IPS-11a (cell line): ENCODE measurements at regions not wholly inside any gene's neighbourhood (a gene's known extent, or its start where the extent isn't known, plus 50 kb on each side); places are given as distances from the start of the nearest gene placed in this dataset.

Source experiments
- H3K4me3 ChIP-seq: one replicate; pipeline ENCODE4 v1.5.1; 2013; ENCODE audit warnings: low read depth, low read length, control low read depth

- no peak overlapping the region for H3K4me3 ChIP-seq
Measured at GRCh38 chr6:87995461-87995860, 52.2 kb upstream of the SPACA1 start.

GRCh38 chr6:87993356-87993755 lies 54.3 kb upstream of the SPACA1 start:
- H3K4me3 ChIP-seq, result no peak overlapping the region

- no peak overlapping the region for H3K4me3 ChIP-seq
Measured at GRCh38 chr6:87990871-87991270, 56.8 kb upstream of the SPACA1 start.

- no peak overlapping the region for H3K4me3 ChIP-seq
Measured at GRCh38 chr6:87982134-87982533, 65.5 kb upstream of the SPACA1 start.

- no peak overlapping the region for H3K4me3 ChIP-seq
Measured at GRCh38 chr6:87979737-87980136, 67.9 kb upstream of the SPACA1 start.

GRCh38 chr6:87976616-87977015 lies 71.0 kb upstream of the SPACA1 start:
- no peak overlapping the region for H3K4me3 ChIP-seq

- H3K4me3 ChIP-seq, result no peak overlapping the region
Measured at GRCh38 chr6:87975561-87975960, 72.1 kb upstream of the SPACA1 start.

- no peak overlapping the region for H3K4me3 ChIP-seq
Measured at GRCh38 chr6:87972279-87972678, 75.4 kb upstream of the SPACA1 start.

- no peak overlapping the region for H3K4me3 ChIP-seq
Measured at GRCh38 chr6:87971605-87972262, 75.9 kb upstream of the SPACA1 start.

GRCh38 chr6:87968435-87969278 lies 79.0 kb upstream of the SPACA1 start:
- H3K4me3 ChIP-seq, result peak overlapping the region; percentile 31

- no peak overlapping the region for H3K4me3 ChIP-seq
Measured at GRCh38 chr6:87965806-87966205, 81.8 kb upstream of the SPACA1 start.

GRCh38 chr6:87959083-87959482 lies 88.6 kb upstream of the SPACA1 start:
- no peak overlapping the region for H3K4me3 ChIP-seq

- no peak overlapping the region for H3K4me3 ChIP-seq
Measured at GRCh38 chr6:87951751-87952150, 95.9 kb upstream of the SPACA1 start.

GRCh38 chr6:87950614-87951013 lies 97.0 kb upstream of the SPACA1 start:
- H3K4me3 ChIP-seq, result no peak overlapping the region

GRCh38 chr6:87949194-87949593 lies 98.4 kb upstream of the SPACA1 start:
- H3K4me3 ChIP-seq, result no peak overlapping the region

GRCh38 chr6:87946669-87947068 lies 101.0 kb upstream of the SPACA1 start:
- no peak overlapping the region for H3K4me3 ChIP-seq

GRCh38 chr6:87945966-87946365 lies 101.7 kb upstream of the SPACA1 start:
- no peak overlapping the region for H3K4me3 ChIP-seq

- no peak overlapping the region for H3K4me3 ChIP-seq
Measured at GRCh38 chr6:87945181-87945580, 102.5 kb upstream of the SPACA1 start.

- H3K4me3 ChIP-seq, result no peak overlapping the region
Measured at GRCh38 chr6:87944541-87944954, 103.1 kb upstream of the SPACA1 start.

- H3K4me3 ChIP-seq, result no peak overlapping the region
Measured at GRCh38 chr6:87943191-87943590, 104.5 kb upstream of the SPACA1 start.

GRCh38 chr6:87941556-87942358 lies 105.9 kb upstream of the SPACA1 start:
- no peak overlapping the region for H3K4me3 ChIP-seq

GRCh38 chr6:87939776-87940175 lies 107.9 kb upstream of the SPACA1 start:
- H3K4me3 ChIP-seq, result no peak overlapping the region
